ENCODE measurements at regions not wholly inside any gene's neighbourhood (a gene's known extent, or its start where the extent isn't known, plus 50 kb on each side); places are given as distances from the start of the nearest gene placed in this dataset.
A peak's percentile ranks its signal among the peaks of the same experiment; 100 is the strongest.

DNA sequence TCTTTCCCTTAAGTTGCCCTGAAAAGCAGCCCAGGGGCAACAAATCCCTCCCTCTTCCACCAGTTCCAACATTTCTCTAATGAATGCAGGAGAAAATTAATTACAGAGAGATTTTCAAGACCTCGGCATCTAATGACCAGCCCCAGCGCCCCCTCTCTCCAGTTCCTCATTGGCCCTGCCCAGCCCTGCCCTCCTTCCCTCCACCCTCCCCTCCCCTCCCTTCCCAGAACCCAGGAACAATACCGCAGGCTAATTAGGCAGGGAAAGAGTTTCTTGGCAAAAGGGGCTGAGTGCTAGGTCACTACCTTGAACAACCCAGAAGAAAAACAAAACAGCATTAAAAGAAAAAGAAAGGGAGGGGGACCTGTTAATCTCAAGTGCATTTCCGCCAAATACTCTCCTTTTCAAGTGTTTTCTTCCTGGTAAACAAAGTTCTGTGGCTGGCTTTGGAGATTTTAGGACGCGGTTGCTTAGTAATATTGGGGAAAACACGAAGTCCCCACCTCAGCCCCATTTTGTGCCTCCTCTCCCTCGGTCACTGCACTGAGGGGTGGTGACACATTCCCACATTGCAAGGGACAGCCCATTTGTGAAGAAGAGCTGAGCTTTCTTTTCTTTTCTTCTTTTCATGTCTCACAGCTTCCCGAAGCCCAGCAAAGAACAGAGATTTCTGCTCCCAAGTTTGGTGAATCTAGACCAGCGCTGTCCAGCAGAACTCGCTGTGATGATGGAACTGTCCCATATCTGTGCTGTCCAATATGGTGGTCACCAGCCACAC, 215.4 kb downstream of the SOX9 start:
- Mint-ChIP-seq H3K36me3 (no peaks in the 10 kb centered on the region), H3K4me3 (peak overlapping the region; percentile 33; the same call in 1 of the 2 replicates), H3K27me3 (ENCODE audit: low read depth) (0 out of 2 replicates have a peak, but pooled peaks cover 2% of the 10 kb centered on the region), H3K9me3 (no peaks in the 10 kb centered on the region), H3K27ac (no peak overlapping the region), H3K4me1 (peaks cover 14% of the 10 kb centered on the region)
- ChIA-PET CTCF (interaction anchor here (1.0 kb wide), 1 partner anchor 95 kb away, joined by 3 read pairs; no protein-coding TSS in a partner anchor), POLR2A (no interaction called here)
- DNase-seq (ENCODE audit: low spot score) (peak; percentile 17), ATAC-seq (peak; percentile 89)
- TF ChIP-seq ARID4B (CRISPR knock-in tag; IDR thresholded peaks at IDR 0.05; ENCODE audit: borderline replicate concordance) (no peak), NR1H2 (CRISPR knock-in tag; IDR thresholded peaks at IDR 0.05) (no peak)

DNA sequence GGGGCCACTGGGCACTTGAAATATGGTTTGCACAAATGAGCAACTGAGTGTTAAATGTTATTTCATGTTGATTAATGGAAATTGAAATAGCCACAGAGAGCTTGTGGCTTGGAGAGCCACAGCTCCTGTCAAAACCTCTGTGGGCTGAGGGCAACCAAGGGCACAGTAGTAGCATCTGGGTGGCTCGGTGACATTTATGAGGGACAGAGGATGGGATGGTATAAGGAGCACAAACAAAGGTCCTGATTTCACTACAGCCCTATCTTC, 215.9 kb downstream of the SOX9 start:
- no peaks in the 10 kb centered on the region for H3K9me3 Mint-ChIP-seq
- H3K27ac Mint-ChIP-seq: no peak overlapping the region
- TF ChIP-seq ZBTB21 (CRISPR knock-in tag; IDR thresholded peaks at IDR 0.05; ENCODE audit: borderline replicate concordance) (no peak), NR2C2 (CRISPR knock-in tag; IDR thresholded peaks at IDR 0.05) (no peak), NFATC4 (CRISPR knock-in tag; IDR thresholded peaks at IDR 0.05) (no peak), SOX15 (CRISPR knock-in tag; IDR thresholded peaks at IDR 0.05) (no peak), ZNF138 (CRISPR knock-in tag; conservative IDR thresholded peaks at IDR 0.05) (no peak), ELF4 (CRISPR knock-in tag; IDR thresholded peaks at IDR 0.05; ENCODE audit: low read depth) (no peak), ZNF396 (CRISPR knock-in tag; IDR thresholded peaks at IDR 0.05; ENCODE audit: borderline replicate concordance) (no peak), AR (CRISPR knock-in tag; IDR thresholded peaks at IDR 0.05) (no peak), SMAD4 (CRISPR knock-in tag; IDR thresholded peaks at IDR 0.05) (no peak), ATF1 (CRISPR knock-in tag; IDR thresholded peaks at IDR 0.05) (no peak), NFYB (CRISPR knock-in tag; conservative IDR thresholded peaks at IDR 0.05; ENCODE audit: low read depth) (no peak), ZSCAN18 (CRISPR knock-in tag; IDR thresholded peaks at IDR 0.05) (no peak), CREM (CRISPR knock-in tag; IDR thresholded peaks at IDR 0.05) (no peak), CBFB (CRISPR knock-in tag; IDR thresholded peaks at IDR 0.05; ENCODE audit: low read depth) (no peak), MAX (CRISPR knock-in tag; IDR thresholded peaks at IDR 0.05) (no peak), ZNF423 (CRISPR knock-in tag; IDR thresholded peaks at IDR 0.05) (no peak)
- TF ChIP-seq, protein P1, sequence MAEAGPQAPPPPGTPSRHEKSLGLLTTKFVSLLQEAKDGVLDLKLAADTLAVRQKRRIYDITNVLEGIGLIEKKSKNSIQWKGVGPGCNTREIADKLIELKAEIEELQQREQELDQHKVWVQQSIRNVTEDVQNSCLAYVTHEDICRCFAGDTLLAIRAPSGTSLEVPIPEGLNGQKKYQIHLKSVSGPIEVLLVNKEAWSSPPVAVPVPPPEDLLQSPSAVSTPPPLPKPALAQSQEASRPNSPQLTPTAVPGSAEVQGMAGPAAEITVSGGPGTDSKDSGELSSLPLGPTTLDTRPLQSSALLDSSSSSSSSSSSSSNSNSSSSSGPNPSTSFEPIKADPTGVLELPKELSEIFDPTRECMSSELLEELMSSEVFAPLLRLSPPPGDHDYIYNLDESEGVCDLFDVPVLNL (CRISPR knock-in tag; IDR thresholded peaks at IDR 0.05; ENCODE audit: borderline replicate concordance, low read depth): no peak
- TF ChIP-seq, protein P2, sequence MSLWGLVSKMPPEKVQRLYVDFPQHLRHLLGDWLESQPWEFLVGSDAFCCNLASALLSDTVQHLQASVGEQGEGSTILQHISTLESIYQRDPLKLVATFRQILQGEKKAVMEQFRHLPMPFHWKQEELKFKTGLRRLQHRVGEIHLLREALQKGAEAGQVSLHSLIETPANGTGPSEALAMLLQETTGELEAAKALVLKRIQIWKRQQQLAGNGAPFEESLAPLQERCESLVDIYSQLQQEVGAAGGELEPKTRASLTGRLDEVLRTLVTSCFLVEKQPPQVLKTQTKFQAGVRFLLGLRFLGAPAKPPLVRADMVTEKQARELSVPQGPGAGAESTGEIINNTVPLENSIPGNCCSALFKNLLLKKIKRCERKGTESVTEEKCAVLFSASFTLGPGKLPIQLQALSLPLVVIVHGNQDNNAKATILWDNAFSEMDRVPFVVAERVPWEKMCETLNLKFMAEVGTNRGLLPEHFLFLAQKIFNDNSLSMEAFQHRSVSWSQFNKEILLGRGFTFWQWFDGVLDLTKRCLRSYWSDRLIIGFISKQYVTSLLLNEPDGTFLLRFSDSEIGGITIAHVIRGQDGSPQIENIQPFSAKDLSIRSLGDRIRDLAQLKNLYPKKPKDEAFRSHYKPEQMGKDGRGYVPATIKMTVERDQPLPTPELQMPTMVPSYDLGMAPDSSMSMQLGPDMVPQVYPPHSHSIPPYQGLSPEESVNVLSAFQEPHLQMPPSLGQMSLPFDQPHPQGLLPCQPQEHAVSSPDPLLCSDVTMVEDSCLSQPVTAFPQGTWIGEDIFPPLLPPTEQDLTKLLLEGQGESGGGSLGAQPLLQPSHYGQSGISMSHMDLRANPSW (CRISPR knock-in tag; conservative IDR thresholded peaks at IDR 0.05; ENCODE audit: low read depth): no peak
- ChIA-PET POLR2A (no interaction called here), CTCF (interaction anchor here (1.0 kb wide), 1 partner anchor 94 kb away, joined by 3 read pairs; no protein-coding TSS in a partner anchor)
- peaks cover 14% of the 10 kb centered on the region for H3K4me1 Mint-ChIP-seq
- ATAC-seq (no peak), DNase-seq (ENCODE audit: low spot score) (no peak)
- 0 out of 2 replicates have a peak, but pooled peaks cover 2% of the 10 kb centered on the region for H3K27me3 Mint-ChIP-seq (ENCODE audit: low read depth)
- H3K36me3 Mint-ChIP-seq: no peaks in the 10 kb centered on the region
- no peak overlapping the region for H3K4me3 Mint-ChIP-seq

All from WTC11 (cell line).